ENCODE measurements at regions not wholly inside any gene's neighbourhood (a gene's known extent, or its start where the extent isn't known, plus 50 kb on each side); places are given as distances from the start of the nearest gene placed in this dataset.
"Not testable (repeated sequence)": the region's sequence is repeated elsewhere in the genome, so short reads cannot be mapped to it uniquely, and the experiment has no call there.

DNA sequence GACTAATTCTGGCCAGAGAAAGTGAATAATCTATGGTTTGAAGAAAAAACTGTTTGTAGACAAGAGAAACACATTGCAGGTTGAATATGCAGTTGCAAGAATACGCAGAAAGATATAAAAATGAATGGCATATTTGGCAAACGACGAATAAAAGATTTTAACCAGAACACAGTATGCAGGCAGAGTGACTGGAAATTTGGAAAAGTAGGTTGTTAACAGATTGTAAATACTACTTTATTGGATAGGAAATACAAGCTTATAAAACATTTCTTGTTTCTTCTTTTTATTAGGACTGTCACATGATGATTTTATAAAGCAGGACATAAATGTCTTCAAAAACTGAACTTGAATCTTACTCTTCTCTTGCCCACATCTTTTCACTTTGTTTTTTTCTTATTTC is 573.3 kb upstream of the PBX1 start:
- no peaks in the 10 kb centered on the region for H3K36me3 ChIP-seq
- TF ChIP-seq, protein P1, sequence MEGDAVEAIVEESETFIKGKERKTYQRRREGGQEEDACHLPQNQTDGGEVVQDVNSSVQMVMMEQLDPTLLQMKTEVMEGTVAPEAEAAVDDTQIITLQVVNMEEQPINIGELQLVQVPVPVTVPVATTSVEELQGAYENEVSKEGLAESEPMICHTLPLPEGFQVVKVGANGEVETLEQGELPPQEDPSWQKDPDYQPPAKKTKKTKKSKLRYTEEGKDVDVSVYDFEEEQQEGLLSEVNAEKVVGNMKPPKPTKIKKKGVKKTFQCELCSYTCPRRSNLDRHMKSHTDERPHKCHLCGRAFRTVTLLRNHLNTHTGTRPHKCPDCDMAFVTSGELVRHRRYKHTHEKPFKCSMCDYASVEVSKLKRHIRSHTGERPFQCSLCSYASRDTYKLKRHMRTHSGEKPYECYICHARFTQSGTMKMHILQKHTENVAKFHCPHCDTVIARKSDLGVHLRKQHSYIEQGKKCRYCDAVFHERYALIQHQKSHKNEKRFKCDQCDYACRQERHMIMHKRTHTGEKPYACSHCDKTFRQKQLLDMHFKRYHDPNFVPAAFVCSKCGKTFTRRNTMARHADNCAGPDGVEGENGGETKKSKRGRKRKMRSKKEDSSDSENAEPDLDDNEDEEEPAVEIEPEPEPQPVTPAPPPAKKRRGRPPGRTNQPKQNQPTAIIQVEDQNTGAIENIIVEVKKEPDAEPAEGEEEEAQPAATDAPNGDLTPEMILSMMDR (IDR thresholded peaks at IDR 0.05), result no peak
- no peaks in the 10 kb centered on the region for H3K9me3 ChIP-seq
- no peak overlapping the region for H3K9ac ChIP-seq (ENCODE audit: low read depth in 2 of 2, low read length in 2 of 2)
- no peaks in the 10 kb centered on the region for H3K4me1 ChIP-seq
- no peak for DNase-seq
- H3K4me3 ChIP-seq, result no peak overlapping the region
- H3K27me3 ChIP-seq, result no peaks in the 10 kb centered on the region
- intact Hi-C loops (cut with DNase I), result no loop called here
- H3K27ac ChIP-seq, result no peak overlapping the region

DNA sequence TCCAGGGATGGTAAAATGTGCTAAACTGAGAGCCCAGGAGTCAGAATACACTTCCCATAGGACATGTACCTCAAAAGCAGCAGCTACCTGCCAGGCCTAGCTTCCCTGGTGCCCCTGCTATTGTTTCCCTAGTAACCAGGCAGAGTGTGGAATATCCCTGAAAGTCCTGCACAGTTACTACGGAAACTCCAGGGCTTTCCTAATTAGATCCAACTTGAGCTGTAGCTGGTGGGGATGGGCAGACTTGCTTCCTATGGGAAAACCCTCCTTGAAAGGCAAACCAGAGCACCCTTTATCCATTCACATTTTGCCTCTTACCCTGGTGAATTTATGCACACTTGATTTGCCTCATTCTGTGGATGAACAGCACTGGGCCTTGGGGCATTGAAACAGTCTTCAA is 559.9 kb upstream of the PBX1 start:
- Histone ChIP-seq H3K4me3 (no peak overlapping the region), H3K36me3 (no peaks in the 10 kb centered on the region), H3K9ac (ENCODE audit: low read depth in 2 of 2, low read length in 2 of 2) (no peak overlapping the region), H3K27me3 (no peaks in the 10 kb centered on the region), H3K4me1 (no peaks in the 10 kb centered on the region), H3K27ac (no peak overlapping the region), H3K9me3 (no peaks in the 10 kb centered on the region)
- DNase-seq, result no peak
- intact Hi-C loops (cut with DNase I), result no loop called here
- TF ChIP-seq, protein P1 (IDR thresholded peaks at IDR 0.05), result no peak

DNA sequence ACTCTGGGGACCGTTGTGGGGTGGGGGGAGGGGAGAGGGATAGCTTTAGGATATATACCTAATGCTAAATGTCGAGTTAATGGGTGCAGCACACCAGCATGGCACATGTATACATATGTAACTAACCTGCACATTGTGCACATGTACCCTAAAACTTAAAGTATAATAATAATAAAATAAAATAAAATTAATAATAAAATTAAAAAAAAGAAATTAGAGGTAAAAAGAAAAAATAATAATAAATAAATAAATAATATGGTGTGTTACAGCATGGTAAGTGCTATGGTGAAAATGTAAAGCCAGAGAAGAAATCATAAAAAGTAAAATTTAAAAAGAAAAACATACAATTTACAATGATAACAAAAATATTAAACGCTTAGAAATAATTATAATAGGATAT is 552.8 kb upstream of the PBX1 start:
- H3K9me3 ChIP-seq; intact Hi-C loops (cut with DNase I); H3K36me3 ChIP-seq; H3K4me1 ChIP-seq; H3K4me3 ChIP-seq; H3K27ac ChIP-seq; H3K9ac ChIP-seq (ENCODE audit: low read depth in 2 of 2, low read length in 2 of 2); DNase-seq; H3K27me3 ChIP-seq: not testable (repeated sequence)

DNA sequence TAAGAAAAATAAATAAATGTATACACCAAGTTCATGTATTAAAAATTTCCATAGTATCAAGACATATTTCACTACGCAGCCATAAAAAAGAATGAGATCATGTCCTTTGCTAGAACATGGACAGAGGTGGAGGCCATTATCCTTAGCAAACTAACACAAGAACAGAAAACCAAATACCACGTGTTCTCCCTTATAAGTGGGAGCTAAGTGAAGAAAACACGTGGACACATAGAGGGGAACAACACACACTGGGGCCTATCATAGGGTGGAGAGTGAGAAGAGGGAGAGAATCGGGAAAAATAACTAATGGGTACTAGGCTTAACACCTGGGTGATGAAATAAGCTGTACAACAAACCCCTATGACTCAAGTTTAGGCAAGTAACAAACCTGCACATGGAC is 552.4 kb upstream of the PBX1 start:
- H3K9me3 ChIP-seq, result no peaks in the 10 kb centered on the region
- H3K4me3 ChIP-seq, result no peak overlapping the region
- DNase-seq, result no peak
- TF ChIP-seq, protein P1 (IDR thresholded peaks at IDR 0.05), result no peak
- no peaks in the 10 kb centered on the region for H3K27me3 ChIP-seq
- no peaks in the 10 kb centered on the region for H3K4me1 ChIP-seq
- no peaks in the 10 kb centered on the region for H3K36me3 ChIP-seq
- no peak overlapping the region for H3K27ac ChIP-seq
- H3K9ac ChIP-seq (ENCODE audit: low read depth in 2 of 2, low read length in 2 of 2), result no peak overlapping the region
- intact Hi-C loops (cut with DNase I), result no loop called here

DNA sequence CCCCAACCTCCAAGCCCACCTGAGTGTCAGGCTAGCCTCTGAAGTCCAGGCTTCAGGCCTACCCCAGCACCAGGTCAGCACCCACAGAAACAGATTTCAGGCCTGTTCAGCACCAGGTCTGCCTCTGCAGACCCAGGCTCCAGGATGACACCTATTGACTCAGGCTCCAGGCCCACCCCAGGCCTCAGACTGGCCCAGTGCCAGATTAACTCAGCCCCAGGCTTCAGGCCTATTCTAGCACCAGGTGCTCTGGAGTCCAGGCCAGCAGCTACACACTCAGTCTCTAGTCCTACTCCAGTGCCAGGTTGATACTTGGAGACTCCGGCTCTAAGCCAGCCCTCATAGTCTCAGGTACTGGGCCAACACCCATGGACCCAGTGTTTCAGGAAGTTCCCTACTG is 541.7 kb upstream of the PBX1 start:
- intact Hi-C loops (cut with DNase I), result no loop called here
- no peaks in the 10 kb centered on the region for H3K9me3 ChIP-seq
- no peaks in the 10 kb centered on the region for H3K27me3 ChIP-seq
- H3K4me3 ChIP-seq, result no peak overlapping the region
- H3K36me3 ChIP-seq, result no peaks in the 10 kb centered on the region
- TF ChIP-seq, protein P1 (IDR thresholded peaks at IDR 0.05), result no peak
- H3K4me1 ChIP-seq, result no peaks in the 10 kb centered on the region
- H3K9ac ChIP-seq (ENCODE audit: low read depth in 2 of 2, low read length in 2 of 2), result no peak overlapping the region
- H3K27ac ChIP-seq, result no peak overlapping the region
- DNase-seq, result no peak

DNA sequence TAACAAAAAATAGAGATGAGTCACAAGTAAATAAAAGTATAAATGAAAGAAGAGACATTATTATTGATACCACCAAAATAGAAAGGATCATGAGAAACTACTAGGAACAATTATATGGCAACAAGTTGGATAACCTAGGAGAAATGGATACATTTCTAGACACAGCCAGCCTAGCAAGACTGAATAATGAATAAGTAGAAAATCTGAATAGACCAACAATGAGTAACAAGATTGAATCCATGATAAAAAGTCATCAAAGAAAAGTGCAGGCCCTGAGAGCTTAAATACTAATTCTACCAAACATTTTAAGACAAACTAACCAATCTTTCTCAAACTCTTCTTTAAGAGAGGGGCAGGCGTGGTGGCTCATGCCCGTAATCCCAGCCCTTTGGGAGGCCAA is 538.6 kb upstream of the PBX1 start:
- intact Hi-C loops (cut with DNase I), result no loop called here
- Histone ChIP-seq H3K4me1 (no peaks in the 10 kb centered on the region), H3K9me3 (no peaks in the 10 kb centered on the region), H3K27me3 (no peaks in the 10 kb centered on the region), H3K4me3 (no peak overlapping the region), H3K36me3 (no peaks in the 10 kb centered on the region), H3K9ac (ENCODE audit: low read depth in 2 of 2, low read length in 2 of 2) (no peak overlapping the region), H3K27ac (no peak overlapping the region)
- TF ChIP-seq, protein P1 (IDR thresholded peaks at IDR 0.05), result no peak
- DNase-seq, result no peak
